ENCODE measurements at regions not wholly inside any gene's neighbourhood (a gene's known extent, or its start where the extent isn't known, plus 50 kb on each side); places are given as distances from the start of the nearest gene placed in this dataset.

DNA sequence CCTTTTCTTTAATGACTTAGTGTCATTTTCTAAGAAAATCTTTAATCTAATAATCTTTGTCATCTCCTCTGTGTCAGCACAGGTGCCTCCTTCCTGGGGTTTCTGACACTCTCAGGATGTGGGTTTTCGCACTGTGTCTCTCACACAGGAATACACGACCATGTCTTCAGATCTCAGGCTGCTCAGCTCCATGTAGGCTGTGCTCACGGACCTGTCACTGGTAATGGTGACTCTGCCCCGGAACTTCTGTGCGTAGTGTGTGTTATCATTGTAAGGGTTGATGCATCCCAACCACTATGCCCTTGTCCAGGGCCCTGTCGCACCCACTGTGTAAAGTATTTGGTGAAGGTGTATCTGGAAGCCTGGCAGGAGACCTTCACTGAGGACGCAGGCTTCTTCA, 647.8 kb downstream of the TMEM121 start:
- no peak for TF ChIP-seq POLR2A (IDR thresholded peaks at IDR 0.05)
- TF ChIP-seq, protein P1, sequence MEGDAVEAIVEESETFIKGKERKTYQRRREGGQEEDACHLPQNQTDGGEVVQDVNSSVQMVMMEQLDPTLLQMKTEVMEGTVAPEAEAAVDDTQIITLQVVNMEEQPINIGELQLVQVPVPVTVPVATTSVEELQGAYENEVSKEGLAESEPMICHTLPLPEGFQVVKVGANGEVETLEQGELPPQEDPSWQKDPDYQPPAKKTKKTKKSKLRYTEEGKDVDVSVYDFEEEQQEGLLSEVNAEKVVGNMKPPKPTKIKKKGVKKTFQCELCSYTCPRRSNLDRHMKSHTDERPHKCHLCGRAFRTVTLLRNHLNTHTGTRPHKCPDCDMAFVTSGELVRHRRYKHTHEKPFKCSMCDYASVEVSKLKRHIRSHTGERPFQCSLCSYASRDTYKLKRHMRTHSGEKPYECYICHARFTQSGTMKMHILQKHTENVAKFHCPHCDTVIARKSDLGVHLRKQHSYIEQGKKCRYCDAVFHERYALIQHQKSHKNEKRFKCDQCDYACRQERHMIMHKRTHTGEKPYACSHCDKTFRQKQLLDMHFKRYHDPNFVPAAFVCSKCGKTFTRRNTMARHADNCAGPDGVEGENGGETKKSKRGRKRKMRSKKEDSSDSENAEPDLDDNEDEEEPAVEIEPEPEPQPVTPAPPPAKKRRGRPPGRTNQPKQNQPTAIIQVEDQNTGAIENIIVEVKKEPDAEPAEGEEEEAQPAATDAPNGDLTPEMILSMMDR (IDR thresholded peaks at IDR 0.05), result no peak

Data from body of pancreas (tissue), 4 donors.